NB4 (cell line): ENCODE measurements at regions not wholly inside any gene's neighbourhood (a gene's known extent, or its start where the extent isn't known, plus 50 kb on each side); places are given as distances from the start of the nearest gene placed in this dataset.

Experiments
- CTCF ChIP-seq: IDR thresholded peaks from one replicate; pipeline ENCODE4 v1.5.1; 2012; ENCODE audit warnings: low read depth, low read length
- MYC ChIP-seq: IDR thresholded peaks from 2 replicates; pipeline ENCODE4 v1.6.1; 2011; ENCODE audit warnings: low read depth, low read length
- POLR2A ChIP-seq: IDR thresholded peaks from 2 replicates; pipeline ENCODE4 v1.6.1; 2011; ENCODE audit warnings: mild to moderate bottlenecking; ENCODE audit not compliant: insufficient read length; ENCODE audit errors: extremely low read depth

GRCh38 chr5:100418231-100418630 is 116.9 kb upstream of the FAM174A start:
- no peak for TF ChIP-seq CTCF
- TF ChIP-seq MYC = no peak
- no peak for TF ChIP-seq POLR2A
